ENCODE measurements at regions not wholly inside any gene's neighbourhood (a gene's known extent, or its start where the extent isn't known, plus 50 kb on each side); places are given as distances from the start of the nearest gene placed in this dataset.

- no peak overlapping the region for H3K27ac ChIP-seq (ENCODE audit: low read depth in 1 of 2, low read length in 2 of 2)
- no peaks in the 10 kb centered on the region for H3K4me1 ChIP-seq (ENCODE audit: control insufficient read depth in 1 of 2, insufficient read depth in 2 of 2, low read length in 2 of 2)
- no peak overlapping the region for H3K4me3 Mint-ChIP-seq
- no peaks in the 10 kb centered on the region for H3K36me3 ChIP-seq (replicated peaks in 1 of 2; ENCODE audit: control insufficient read depth in 1 of 2, insufficient read depth in 2 of 2, low read length in 2 of 2)
- H3K4me3 ChIP-seq (replicated peaks in 1 of 3; ENCODE audit: low read depth in 2 of 3, low read length in 3 of 3), result no peak overlapping the region
- no peak overlapping the region for H2AFZ ChIP-seq (ENCODE audit: insufficient read depth, low read depth, low read length, poor library complexity, severe bottlenecking)
- H3K9me3 Mint-ChIP-seq, result peaks cover 3 to 17% (median 10%) of the 10 kb centered on the region in 7 donors
- peaks cover 14% of the 10 kb centered on the region for H3K4me1 Mint-ChIP-seq
- intact Hi-C loops (cut with micrococcal nuclease), result no loop called here
- H3K9ac ChIP-seq (ENCODE audit: insufficient read depth, low read length, poor library complexity, severe bottlenecking), result no peak overlapping the region
- H3K27me3 ChIP-seq (ENCODE audit: control insufficient read depth in 2 of 2, insufficient read depth in 2 of 2, low read length in 2 of 2), result no peaks in the 10 kb centered on the region
- DNase-seq, result no peak
- H3K9me3 ChIP-seq (replicated peaks in 1 of 2; ENCODE audit: control insufficient read depth in 1 of 2, insufficient read depth in 1 of 2, low read length in 2 of 2), result peaks cover 6 to 10% of the 10 kb centered on the region in 2 donors
- no peaks in the 10 kb centered on the region for H4K20me1 ChIP-seq (ENCODE audit: insufficient read depth, low read length)
- H3K36me3 Mint-ChIP-seq, result no peaks in the 10 kb centered on the region
- H3K27me3 Mint-ChIP-seq (ENCODE audit: low read depth in 3 of 3), result peaks cover 0 to 1% (median 0%) of the 10 kb centered on the region in 3 donors
- no peak for TF ChIP-seq CTCF (IDR thresholded peaks at IDR 0.05)
- no peak overlapping the region for H3K4me2 ChIP-seq (replicated peaks; ENCODE audit: extremely low read depth, low read length, poor library complexity, severe bottlenecking)
- H3K27ac Mint-ChIP-seq, result no peak overlapping the region
- WGBS (ENCODE audit: insufficient coverage), result no CpG with 5 or more reads among the region's 2 CpGs
- no peaks in the 10 kb centered on the region for H3K79me2 ChIP-seq (ENCODE audit: insufficient read depth, low read length)
These were observed 357.1 kb upstream of the PDE3A start for GRCh38 chr12:20011200-20011599.

GRCh38 chr12:20017802-20018201 is 350.5 kb upstream of the PDE3A start:
- DNase-seq, result no peak
- no peaks in the 10 kb centered on the region for H3K79me2 ChIP-seq (ENCODE audit: insufficient read depth, low read length)
- H3K9me3 ChIP-seq (replicated peaks in 1 of 2; ENCODE audit: control insufficient read depth in 1 of 2, insufficient read depth in 1 of 2, low read length in 2 of 2), result peaks cover 0 to 2% of the 10 kb centered on the region in 2 donors
- intact Hi-C loops (cut with micrococcal nuclease), result no loop called here
- H2AFZ ChIP-seq (ENCODE audit: insufficient read depth, low read depth, low read length, poor library complexity, severe bottlenecking), result no peak overlapping the region
- H4K20me1 ChIP-seq (ENCODE audit: insufficient read depth, low read length), result no peaks in the 10 kb centered on the region
- Mint-ChIP-seq H3K9me3 (peaks cover 0 to 10% (median 0%) of the 10 kb centered on the region in 7 donors), H3K36me3 (no peaks in the 10 kb centered on the region), H3K27ac (no peak overlapping the region), H3K4me3 (no peak overlapping the region), H3K27me3 (ENCODE audit: low read depth in 3 of 3) (no peaks in the 10 kb centered on the region), H3K4me1 (peaks cover 19% of the 10 kb centered on the region)
- no peak overlapping the region for H3K9ac ChIP-seq (ENCODE audit: insufficient read depth, low read length, poor library complexity, severe bottlenecking)
- no peaks in the 10 kb centered on the region for H3K27me3 ChIP-seq (ENCODE audit: control insufficient read depth in 2 of 2, insufficient read depth in 2 of 2, low read length in 2 of 2)
- no peak for TF ChIP-seq CTCF (IDR thresholded peaks at IDR 0.05)
- H3K27ac ChIP-seq (ENCODE audit: low read depth in 1 of 2, low read length in 2 of 2), result no peak overlapping the region
- no peak overlapping the region for H3K4me2 ChIP-seq (replicated peaks; ENCODE audit: extremely low read depth, low read length, poor library complexity, severe bottlenecking)
- H3K4me3 ChIP-seq (replicated peaks in 1 of 3; ENCODE audit: low read depth in 2 of 3, low read length in 3 of 3), result no peak overlapping the region
- no peaks in the 10 kb centered on the region for H3K4me1 ChIP-seq (ENCODE audit: control insufficient read depth in 1 of 2, insufficient read depth in 2 of 2, low read length in 2 of 2)
- H3K36me3 ChIP-seq (replicated peaks in 1 of 2; ENCODE audit: control insufficient read depth in 1 of 2, insufficient read depth in 2 of 2, low read length in 2 of 2), result no peaks in the 10 kb centered on the region
